ENCODE measurements at regions not wholly inside any gene's neighbourhood (a gene's known extent, or its start where the extent isn't known, plus 50 kb on each side); places are given as distances from the start of the nearest gene placed in this dataset.

GRCh38 chr4:66266035-66266434 lies 595.7 kb upstream of the EPHA5 start:
- no peak for TF ChIP-seq CTCF (conservative IDR thresholded peaks at IDR 0.05; ENCODE audit: low read length)
- no peak for TF ChIP-seq EZH2phosphoT487 (IDR thresholded peaks at IDR 0.05; ENCODE audit: borderline replicate concordance)
